ENCODE measurements at regions not wholly inside any gene's neighbourhood (a gene's known extent, or its start where the extent isn't known, plus 50 kb on each side); places are given as distances from the start of the nearest gene placed in this dataset.
A peak's percentile ranks its signal among the peaks of the same experiment; 100 is the strongest.

DNA sequence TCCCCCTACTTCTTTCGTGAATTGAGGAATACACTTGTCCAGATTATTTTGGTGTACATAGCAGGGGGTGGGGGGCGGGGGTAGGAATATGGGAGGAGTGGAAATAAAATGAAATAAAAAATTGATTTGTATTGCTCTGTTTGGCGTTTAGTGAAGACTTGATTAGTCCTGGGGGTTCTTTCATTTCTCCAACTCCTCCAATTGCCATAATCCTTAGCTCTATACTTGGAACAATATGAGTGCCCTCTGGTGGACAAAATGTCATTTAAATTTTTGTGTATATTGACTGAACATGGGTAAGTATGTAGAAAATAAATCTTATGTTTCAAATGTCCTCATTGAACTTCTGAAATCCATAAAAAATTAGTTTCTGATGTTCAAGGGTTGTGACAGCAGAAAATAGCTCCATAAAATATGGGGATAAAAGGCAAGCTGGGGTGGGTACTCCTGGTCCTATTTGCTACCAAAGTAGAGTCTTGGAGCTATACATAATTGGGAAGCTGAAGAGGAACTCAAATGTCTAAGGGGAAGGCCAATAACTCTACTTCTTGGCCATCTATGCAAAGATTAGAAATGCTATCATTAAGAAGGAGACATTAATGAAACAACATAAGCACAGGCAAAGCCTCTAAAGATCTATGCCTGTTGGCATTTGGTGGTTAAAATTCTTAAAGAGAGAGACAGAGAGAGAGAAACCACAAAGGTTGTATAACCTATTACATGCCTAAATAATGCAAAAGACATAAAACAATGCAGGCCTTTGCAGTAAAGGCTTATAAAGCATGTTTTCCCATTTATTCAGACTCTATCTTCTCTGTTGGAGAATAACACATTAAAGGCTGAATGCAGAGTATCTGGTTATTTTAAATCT, 421.6 kb downstream of the METTL15 start:
- no peaks in the 10 kb centered on the region for H3K79me2 ChIP-seq (ENCODE audit: control insufficient read depth, insufficient read depth, low read length, poor library complexity)
- H4K12ac ChIP-seq (ENCODE audit: low read depth, low read length), result no peak overlapping the region
- no peak overlapping the region for H4K8ac ChIP-seq (ENCODE audit: low read depth, low read length)
- no peaks in the 10 kb centered on the region for H3K4me1 ChIP-seq (ENCODE audit: control insufficient read depth in 1 of 2, insufficient read depth in 2 of 2, low read length in 2 of 2)
- peaks cover 5% of the 10 kb centered on the region for H3K9me3 ChIP-seq (ENCODE audit: insufficient read depth, low read depth, low read length)
- no peak overlapping the region for H3K4me2 ChIP-seq (ENCODE audit: low read length)
- H2BK120ac ChIP-seq (ENCODE audit: insufficient read depth, low read length, poor library complexity), result no peak overlapping the region
- H2AK5ac ChIP-seq (ENCODE audit: low read length), result no peak overlapping the region
- 100% methylated on average over 2 of the region's 3 CpGs for WGBS (ENCODE audit: extremely low coverage, insufficient coverage, insufficient read length)
- H3K4me3 ChIP-seq (ENCODE audit: low read depth, low read length), result no peak overlapping the region
- DNase-seq, result peak in 1 of 2 donors; percentile 84
- H2AFZ ChIP-seq (ENCODE audit: insufficient read depth, low read length, poor library complexity), result no peak overlapping the region
- peaks cover 0 to 3% of the 10 kb centered on the region in 2 experiments for H3K36me3 ChIP-seq (ENCODE audit: control insufficient read depth in 1 of 2, insufficient read depth in 2 of 2, low read length in 2 of 2)
- no peaks in the 10 kb centered on the region for H3K79me1 ChIP-seq (ENCODE audit: low read length)
- H4K91ac ChIP-seq (ENCODE audit: low read depth, low read length), result no peak overlapping the region
- no peaks in the 10 kb centered on the region for H3K27me3 ChIP-seq (ENCODE audit: insufficient read depth, low read length)
- H3K23ac ChIP-seq (ENCODE audit: low read length), result no peak overlapping the region
- H2BK5ac ChIP-seq (ENCODE audit: low read depth, low read length, poor library complexity), result no peak overlapping the region
- no peak overlapping the region for H3K18ac ChIP-seq (ENCODE audit: low read length)
- H3K14ac ChIP-seq (ENCODE audit: low read length), result no peak overlapping the region
- H3K4ac ChIP-seq (ENCODE audit: low read depth, low read length), result no peak overlapping the region
- H3K27ac ChIP-seq (ENCODE audit: low read depth, low read length), result no peak overlapping the region
- H2BK12ac ChIP-seq (ENCODE audit: low read length), result no peak overlapping the region
- H3K9ac ChIP-seq (ENCODE audit: low read length), result no peak overlapping the region

GRCh38 chr11:28529046-28529445, 420.9 kb downstream of the METTL15 start:
- DNase-seq, result peak in 1 of 2 donors; percentile 18
- H2BK12ac ChIP-seq (ENCODE audit: low read length), result no peak overlapping the region
- no peak overlapping the region for H2BK120ac ChIP-seq (ENCODE audit: insufficient read depth, low read length, poor library complexity)
- no peak overlapping the region for H3K18ac ChIP-seq (ENCODE audit: low read length)
- H4K91ac ChIP-seq (ENCODE audit: low read depth, low read length), result no peak overlapping the region
- H3K4me2 ChIP-seq (ENCODE audit: low read length), result no peak overlapping the region
- no peaks in the 10 kb centered on the region for H3K79me2 ChIP-seq (ENCODE audit: control insufficient read depth, insufficient read depth, low read length, poor library complexity)
- no peak overlapping the region for H3K14ac ChIP-seq (ENCODE audit: low read length)
- no peak overlapping the region for H4K12ac ChIP-seq (ENCODE audit: low read depth, low read length)
- no peak overlapping the region for H2AK5ac ChIP-seq (ENCODE audit: low read length)
- H2BK5ac ChIP-seq (ENCODE audit: low read depth, low read length, poor library complexity), result no peak overlapping the region
- H4K8ac ChIP-seq (ENCODE audit: low read depth, low read length), result no peak overlapping the region
- no peaks in the 10 kb centered on the region for H3K4me1 ChIP-seq (ENCODE audit: control insufficient read depth in 1 of 2, insufficient read depth in 2 of 2, low read length in 2 of 2)
- no peak overlapping the region for H3K9ac ChIP-seq (ENCODE audit: low read length)
- H3K23ac ChIP-seq (ENCODE audit: low read length), result no peak overlapping the region
- H3K4me3 ChIP-seq (ENCODE audit: low read depth, low read length), result no peak overlapping the region
- H3K27ac ChIP-seq (ENCODE audit: low read depth, low read length), result no peak overlapping the region
- H3K4ac ChIP-seq (ENCODE audit: low read depth, low read length), result no peak overlapping the region
- H3K79me1 ChIP-seq (ENCODE audit: low read length), result no peaks in the 10 kb centered on the region
- H3K27me3 ChIP-seq (ENCODE audit: insufficient read depth, low read length), result no peaks in the 10 kb centered on the region
- WGBS (ENCODE audit: extremely low coverage, insufficient coverage, insufficient read length), result no CpG with 5 or more reads among the region's 3 CpGs
- peaks cover 5% of the 10 kb centered on the region for H3K9me3 ChIP-seq (ENCODE audit: insufficient read depth, low read depth, low read length)
- H2AFZ ChIP-seq (ENCODE audit: insufficient read depth, low read length, poor library complexity), result no peak overlapping the region
- H3K36me3 ChIP-seq (ENCODE audit: control insufficient read depth in 1 of 2, insufficient read depth in 2 of 2, low read length in 2 of 2), result peaks cover 0 to 3% of the 10 kb centered on the region in 2 experiments

- no CpG with 5 or more reads among the region's 4 CpGs for WGBS (ENCODE audit: extremely low coverage, insufficient coverage, insufficient read length)
- Histone ChIP-seq H3K27me3 (ENCODE audit: insufficient read depth, low read length) (no peaks in the 10 kb centered on the region), H3K23ac (ENCODE audit: low read length) (no peak overlapping the region), H3K4me3 (ENCODE audit: low read depth, low read length) (no peak overlapping the region), H3K18ac (ENCODE audit: low read length) (no peak overlapping the region), H2AK5ac (ENCODE audit: low read length) (no peak overlapping the region), H3K27ac (ENCODE audit: low read depth, low read length) (no peak overlapping the region), H2AFZ (ENCODE audit: insufficient read depth, low read length, poor library complexity) (no peak overlapping the region), H4K8ac (ENCODE audit: low read depth, low read length) (no peak overlapping the region), H4K91ac (ENCODE audit: low read depth, low read length) (no peak overlapping the region), H3K36me3 (ENCODE audit: control insufficient read depth in 1 of 2, insufficient read depth in 2 of 2, low read length in 2 of 2) (peaks cover 0 to 3% of the 10 kb centered on the region in 2 experiments), H3K9ac (ENCODE audit: low read length) (no peak overlapping the region), H3K4me1 (ENCODE audit: control insufficient read depth in 1 of 2, insufficient read depth in 2 of 2, low read length in 2 of 2) (no peaks in the 10 kb centered on the region), H3K79me2 (ENCODE audit: control insufficient read depth, insufficient read depth, low read length, poor library complexity) (no peaks in the 10 kb centered on the region), H2BK120ac (ENCODE audit: insufficient read depth, low read length, poor library complexity) (no peak overlapping the region), H3K14ac (ENCODE audit: low read length) (no peak overlapping the region), H4K12ac (ENCODE audit: low read depth, low read length) (no peak overlapping the region), H2BK5ac (ENCODE audit: low read depth, low read length, poor library complexity) (no peak overlapping the region), H3K4me2 (ENCODE audit: low read length) (no peak overlapping the region), H3K9me3 (ENCODE audit: insufficient read depth, low read depth, low read length) (peaks cover 5% of the 10 kb centered on the region), H2BK12ac (ENCODE audit: low read length) (no peak overlapping the region), H3K4ac (ENCODE audit: low read depth, low read length) (no peak overlapping the region), H3K79me1 (ENCODE audit: low read length) (no peaks in the 10 kb centered on the region)
- no peak for DNase-seq
Observed at GRCh38 chr11:28528217-28528616, 420.0 kb downstream of the METTL15 start.

DNA sequence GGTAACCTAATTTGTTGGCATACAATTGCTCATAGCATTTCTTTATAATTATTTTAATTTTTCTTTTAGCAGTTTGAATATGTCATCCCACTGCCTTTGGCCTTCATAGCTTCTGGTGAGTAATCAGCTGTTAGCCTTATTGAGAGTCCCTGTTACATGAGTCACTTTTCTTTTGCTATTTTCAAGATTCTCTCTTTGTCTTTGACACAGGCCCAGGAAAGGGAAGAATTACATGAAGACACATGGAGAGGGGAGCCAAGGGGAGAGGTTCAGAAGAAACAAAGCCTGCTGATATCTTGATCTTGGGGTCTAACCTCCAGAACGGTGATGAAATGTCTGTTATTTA, 418.2 kb downstream of the METTL15 start:
- Histone ChIP-seq H2BK120ac (ENCODE audit: insufficient read depth, low read length, poor library complexity) (no peak overlapping the region), H3K14ac (ENCODE audit: low read length) (no peak overlapping the region), H3K9ac (ENCODE audit: low read length) (no peak overlapping the region), H3K23ac (ENCODE audit: low read length) (no peak overlapping the region), H3K4me1 (ENCODE audit: control insufficient read depth in 1 of 2, insufficient read depth in 2 of 2, low read length in 2 of 2) (no peaks in the 10 kb centered on the region), H3K18ac (ENCODE audit: low read length) (no peak overlapping the region), H3K27ac (ENCODE audit: low read depth, low read length) (no peak overlapping the region), H4K8ac (ENCODE audit: low read depth, low read length) (no peak overlapping the region), H3K9me3 (ENCODE audit: insufficient read depth, low read depth, low read length) (peaks cover 5% of the 10 kb centered on the region), H2AFZ (ENCODE audit: insufficient read depth, low read length, poor library complexity) (no peak overlapping the region), H3K4ac (ENCODE audit: low read depth, low read length) (no peak overlapping the region), H2AK5ac (ENCODE audit: low read length) (no peak overlapping the region), H3K79me1 (ENCODE audit: low read length) (peaks cover 3% of the 10 kb centered on the region), H3K27me3 (ENCODE audit: insufficient read depth, low read length) (no peaks in the 10 kb centered on the region), H2BK12ac (ENCODE audit: low read length) (no peak overlapping the region), H4K91ac (ENCODE audit: low read depth, low read length) (no peak overlapping the region), H3K4me2 (ENCODE audit: low read length) (no peak overlapping the region), H3K36me3 (ENCODE audit: control insufficient read depth in 1 of 2, insufficient read depth in 2 of 2, low read length in 2 of 2) (peaks cover 0 to 3% of the 10 kb centered on the region in 2 experiments), H3K4me3 (ENCODE audit: low read depth, low read length) (no peak overlapping the region), H2BK5ac (ENCODE audit: low read depth, low read length, poor library complexity) (no peak overlapping the region), H4K12ac (ENCODE audit: low read depth, low read length) (no peak overlapping the region), H3K79me2 (ENCODE audit: control insufficient read depth, insufficient read depth, low read length, poor library complexity) (no peaks in the 10 kb centered on the region)
- peak in 1 of 2 donors; percentile 11 for DNase-seq
- WGBS (ENCODE audit: extremely low coverage, insufficient coverage, insufficient read length), result no CpG with 5 or more reads among the region's 1 CpG

All from trophoblast cell (in vitro differentiated cells and primary cell).